GM18505 (cell line): ENCODE measurements at regions not wholly inside any gene's neighbourhood (a gene's known extent, or its start where the extent isn't known, plus 50 kb on each side); places are given as distances from the start of the nearest gene placed in this dataset.

Source experiments
- ATAC-seq: cut with Tn5 transposase; IDR thresholded peaks from one replicate; pipeline ENCODE4 v1.9.1; 2021; ENCODE audit not compliant: unreplicated experiment
- POLR2A ChIP-seq: IDR thresholded peaks from 4 replicates; pipeline ENCODE4 v1.6.1; 2011; ENCODE audit warnings: borderline replicate concordance; ENCODE audit not compliant: insufficient read depth, insufficient read length; ENCODE audit errors: extremely low read depth

DNA sequence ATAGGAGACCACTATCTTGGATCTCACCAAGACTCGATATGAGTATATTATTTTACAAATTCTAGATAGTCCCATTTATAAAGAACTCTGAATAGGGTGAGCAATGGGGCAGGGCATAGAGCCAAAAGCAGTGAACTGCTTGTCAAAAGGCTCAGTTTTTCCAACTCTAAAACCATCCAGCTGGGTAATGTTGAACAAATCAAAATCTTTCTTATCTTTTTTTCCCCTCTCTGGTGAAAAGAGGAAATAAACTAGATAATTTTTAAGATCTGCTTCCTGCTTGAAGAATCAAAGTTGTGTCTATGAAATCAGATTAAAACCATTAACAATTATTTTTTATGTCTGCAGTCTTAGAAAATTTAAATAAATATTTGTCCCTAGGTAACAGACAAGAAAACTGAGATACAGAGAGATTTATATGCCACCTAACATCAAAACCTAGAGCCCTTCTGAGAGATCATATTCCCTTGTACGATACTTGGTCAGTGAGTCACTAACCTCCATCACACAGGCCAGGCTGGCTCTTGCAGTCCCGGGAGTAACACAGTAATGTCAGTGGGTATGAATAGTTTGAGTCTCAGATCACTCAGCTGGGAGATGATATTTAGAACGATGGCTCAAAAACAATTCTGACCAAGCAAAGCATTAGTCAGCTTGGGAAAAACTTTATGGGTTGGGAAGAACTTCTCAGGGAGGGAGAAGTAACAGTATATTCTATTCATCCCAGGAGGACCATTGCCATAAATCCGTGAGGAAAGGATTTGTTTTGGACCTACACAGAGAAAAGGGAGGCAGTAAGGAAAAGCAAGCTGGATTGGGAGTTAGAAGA lies 178.8 kb downstream of the REEP3 start:
- no peak for TF ChIP-seq POLR2A

DNA sequence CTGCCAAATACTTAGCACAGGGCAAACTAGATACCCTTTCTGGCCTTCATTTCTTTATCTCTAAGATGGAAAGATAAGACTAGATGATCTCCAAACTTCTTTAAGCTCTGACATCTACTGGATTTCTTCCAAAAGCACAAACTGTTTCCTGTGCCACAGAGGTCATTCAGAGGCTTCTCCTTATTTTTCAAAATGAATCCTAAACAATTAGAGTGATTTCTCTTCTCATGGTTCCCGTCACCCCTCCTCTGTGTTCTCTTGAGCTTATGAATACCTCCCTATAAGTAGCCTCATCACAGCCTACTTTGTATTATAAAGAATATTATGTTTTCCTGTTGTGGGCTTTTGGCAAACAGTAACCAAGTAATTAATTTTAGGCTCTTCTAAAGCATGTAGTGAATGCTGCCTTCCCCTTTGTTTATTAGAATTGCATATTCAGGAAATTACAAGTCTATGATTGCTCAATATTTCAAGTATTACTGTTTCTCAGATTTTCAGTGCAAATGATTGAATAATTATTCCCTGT lies 179.5 kb downstream of the REEP3 start:
- TF ChIP-seq POLR2A, result no peak
- ATAC-seq, result no peak

More for the DNA sequence above, 178.8 kb downstream of the REEP3 start:
- ATAC-seq, result no peak

- ATAC-seq, result no peak
- no peak for TF ChIP-seq POLR2A
Observed at GRCh38 chr10:63702092-63702491, 180.9 kb downstream of the REEP3 start.

DNA sequence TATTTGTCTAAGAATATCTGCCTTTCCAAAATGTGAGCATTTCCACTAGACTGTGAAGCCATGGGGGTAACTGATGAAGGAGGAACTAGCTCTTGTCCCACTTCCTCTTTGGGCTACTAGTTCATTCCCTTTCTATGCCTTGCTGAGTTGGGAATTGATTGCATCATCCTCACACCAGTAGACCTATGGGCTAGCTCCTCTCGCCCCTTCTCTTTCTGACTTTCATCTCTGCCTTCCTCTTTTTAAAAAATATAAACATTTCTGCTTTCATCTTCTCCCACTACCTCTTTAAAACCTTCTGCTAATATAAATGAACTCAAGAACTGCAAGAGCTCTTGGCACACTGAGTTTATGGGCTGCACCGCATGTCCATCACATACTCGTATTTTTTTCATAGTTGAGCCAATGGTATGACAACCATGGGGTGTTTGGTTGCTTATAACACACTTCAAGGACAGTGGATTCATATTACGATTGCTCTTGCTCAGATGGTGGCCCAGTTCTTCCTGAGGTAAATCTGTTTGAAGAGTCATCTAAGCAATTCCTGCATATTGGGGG lies 182.0 kb downstream of the REEP3 start:
- ATAC-seq, result peak; percentile 32
- TF ChIP-seq POLR2A, result no peak

- no peak for ATAC-seq
- no peak for TF ChIP-seq POLR2A
Observed at GRCh38 chr10:63703740-63704345, 182.6 kb downstream of the REEP3 start.

DNA sequence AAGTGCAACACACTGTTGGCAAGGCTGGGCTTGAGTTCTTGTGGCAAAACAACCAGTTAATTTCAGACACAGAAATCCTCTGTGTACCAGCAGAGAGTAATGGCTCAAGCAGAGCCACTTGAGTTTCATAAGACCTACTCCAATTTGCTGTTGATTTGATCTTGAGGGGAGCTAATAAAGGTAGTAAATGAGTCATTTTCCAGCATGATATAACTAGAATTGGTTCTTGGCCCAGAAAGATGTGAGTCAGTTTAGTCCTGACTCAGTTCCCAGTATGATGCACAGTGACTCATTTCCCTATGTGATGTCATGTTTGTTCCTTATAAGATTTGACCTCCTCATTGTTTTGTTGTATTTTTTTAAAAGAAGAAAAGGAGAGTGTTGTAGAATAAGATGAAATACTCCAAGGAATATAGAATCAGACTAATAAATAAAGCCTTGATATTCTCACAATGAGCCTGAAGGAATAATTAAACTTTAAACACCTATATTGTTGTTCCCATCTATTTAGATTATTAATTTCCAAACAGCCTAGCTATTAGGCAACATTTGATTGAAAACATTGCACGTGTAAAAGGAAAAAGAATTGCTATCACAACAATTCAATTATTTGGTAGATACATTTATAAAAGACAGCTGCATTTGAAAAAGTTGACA lies 186.2 kb downstream of the REEP3 start:
- peak; percentile 82 for ATAC-seq
- no peak for TF ChIP-seq POLR2A

DNA sequence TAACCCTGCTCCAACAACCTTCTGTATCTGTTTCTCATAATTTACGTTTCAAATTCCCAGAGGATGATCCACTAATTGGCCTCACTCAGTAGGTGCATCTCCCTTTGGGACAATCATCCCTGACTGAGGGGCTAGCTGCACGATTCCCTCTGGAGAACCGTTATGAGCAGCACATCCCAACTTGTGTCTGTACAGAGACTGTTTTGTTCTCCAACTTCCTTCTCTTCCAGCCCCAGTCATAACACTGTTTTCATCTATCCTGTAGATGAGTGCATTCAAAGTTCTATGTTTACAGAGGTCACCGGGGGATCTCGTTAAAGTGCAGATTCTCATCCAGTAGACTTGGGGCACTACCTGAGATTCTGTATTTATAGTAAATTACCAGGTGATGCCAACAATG lies 187.2 kb downstream of the REEP3 start:
- ATAC-seq, result no peak
- no peak for TF ChIP-seq POLR2A

- no peak for ATAC-seq
- no peak for TF ChIP-seq POLR2A
Observed at GRCh38 chr10:63710703-63711102, 189.5 kb downstream of the REEP3 start.

DNA sequence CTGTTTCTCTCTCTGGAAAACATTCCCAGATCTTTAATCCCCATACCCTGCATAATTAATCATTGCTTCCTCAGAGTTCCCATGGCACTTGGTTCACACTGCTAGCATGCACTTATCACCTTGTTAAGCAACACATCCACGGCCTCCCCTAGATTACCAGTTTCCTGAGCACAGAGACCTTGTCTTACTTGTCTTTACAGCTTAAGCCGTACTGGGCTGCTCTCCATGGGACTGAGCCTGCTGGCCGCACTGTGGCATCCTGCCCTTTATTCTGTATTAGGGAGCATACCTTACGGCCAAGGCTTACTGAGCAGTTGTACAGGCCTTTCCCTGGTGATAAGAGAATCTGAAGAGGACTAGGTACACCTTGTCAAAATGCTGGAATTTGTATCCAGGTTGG lies 190.2 kb downstream of the REEP3 start:
- ATAC-seq, result no peak
- TF ChIP-seq POLR2A, result no peak

GRCh38 chr10:63711867-63712716 lies 190.9 kb downstream of the REEP3 start:
- ATAC-seq, result no peak
- no peak for TF ChIP-seq POLR2A

- no peak for ATAC-seq
- TF ChIP-seq POLR2A, result no peak
Observed at GRCh38 chr10:63712717-63713115, 191.5 kb downstream of the REEP3 start.
